ENCODE measurements at regions not wholly inside any gene's neighbourhood (a gene's known extent, or its start where the extent isn't known, plus 50 kb on each side); places are given as distances from the start of the nearest gene placed in this dataset.

GRCh38 chr17:70878879-70879278 lies 709.5 kb downstream of the KCNJ2 start:
- H4K20me1 ChIP-seq (ENCODE audit: low read depth, low read length), result no peaks in the 10 kb centered on the region
- H3K4me3 ChIP-seq (ENCODE audit: insufficient read depth, low read length, poor library complexity, severe bottlenecking), result no peak overlapping the region
- H3K79me2 ChIP-seq (ENCODE audit: insufficient read depth, low read length), result no peaks in the 10 kb centered on the region
- no peak overlapping the region for H3K9ac ChIP-seq (ENCODE audit: low read length)
- H2AFZ ChIP-seq (ENCODE audit: low read depth, low read length, severe bottlenecking), result no peak overlapping the region
- no peaks in the 10 kb centered on the region for H3F3A ChIP-seq (ENCODE audit: insufficient read depth)
- H3K9me2 ChIP-seq (replicated peaks; ENCODE audit: insufficient read depth, low read length), result no peaks in the 10 kb centered on the region
- no peaks in the 10 kb centered on the region for H3K9me3 ChIP-seq (ENCODE audit: insufficient read depth, low read length)
- no peak overlapping the region for H3K4me2 ChIP-seq (ENCODE audit: low read depth, low read length, poor library complexity, severe bottlenecking)
- TF ChIP-seq, protein P1, sequence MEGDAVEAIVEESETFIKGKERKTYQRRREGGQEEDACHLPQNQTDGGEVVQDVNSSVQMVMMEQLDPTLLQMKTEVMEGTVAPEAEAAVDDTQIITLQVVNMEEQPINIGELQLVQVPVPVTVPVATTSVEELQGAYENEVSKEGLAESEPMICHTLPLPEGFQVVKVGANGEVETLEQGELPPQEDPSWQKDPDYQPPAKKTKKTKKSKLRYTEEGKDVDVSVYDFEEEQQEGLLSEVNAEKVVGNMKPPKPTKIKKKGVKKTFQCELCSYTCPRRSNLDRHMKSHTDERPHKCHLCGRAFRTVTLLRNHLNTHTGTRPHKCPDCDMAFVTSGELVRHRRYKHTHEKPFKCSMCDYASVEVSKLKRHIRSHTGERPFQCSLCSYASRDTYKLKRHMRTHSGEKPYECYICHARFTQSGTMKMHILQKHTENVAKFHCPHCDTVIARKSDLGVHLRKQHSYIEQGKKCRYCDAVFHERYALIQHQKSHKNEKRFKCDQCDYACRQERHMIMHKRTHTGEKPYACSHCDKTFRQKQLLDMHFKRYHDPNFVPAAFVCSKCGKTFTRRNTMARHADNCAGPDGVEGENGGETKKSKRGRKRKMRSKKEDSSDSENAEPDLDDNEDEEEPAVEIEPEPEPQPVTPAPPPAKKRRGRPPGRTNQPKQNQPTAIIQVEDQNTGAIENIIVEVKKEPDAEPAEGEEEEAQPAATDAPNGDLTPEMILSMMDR (IDR thresholded peaks at IDR 0.05; ENCODE audit: insufficient read depth, low read length, poor library complexity, severe bottlenecking), result no peak
- TF ChIP-seq EZH2phosphoT487 (conservative IDR thresholded peaks at IDR 0.05; ENCODE audit: low read length), result no peak
- H3K27ac ChIP-seq (ENCODE audit: low read depth, low read length), result no peak overlapping the region
- H3K27me3 ChIP-seq (ENCODE audit: low read length), result no peaks in the 10 kb centered on the region
- H3K36me3 ChIP-seq (ENCODE audit: low read length), result no peaks in the 10 kb centered on the region

GRCh38 chr17:70879401-70879800 lies 710.1 kb downstream of the KCNJ2 start:
- no peak overlapping the region for H3K27ac ChIP-seq (ENCODE audit: low read depth, low read length)
- H3K79me2 ChIP-seq (ENCODE audit: insufficient read depth, low read length), result no peaks in the 10 kb centered on the region
- H3K9ac ChIP-seq (ENCODE audit: low read length), result no peak overlapping the region
- H3K4me2 ChIP-seq (ENCODE audit: low read depth, low read length, poor library complexity, severe bottlenecking), result no peak overlapping the region
- no peak overlapping the region for H3K4me3 ChIP-seq (ENCODE audit: insufficient read depth, low read length, poor library complexity, severe bottlenecking)
- TF ChIP-seq, protein P1 (IDR thresholded peaks at IDR 0.05; ENCODE audit: insufficient read depth, low read length, poor library complexity, severe bottlenecking), result no peak
- TF ChIP-seq EZH2phosphoT487 (conservative IDR thresholded peaks at IDR 0.05; ENCODE audit: low read length), result no peak
- H3K9me3 ChIP-seq (ENCODE audit: insufficient read depth, low read length), result no peaks in the 10 kb centered on the region
- H3K9me2 ChIP-seq (replicated peaks; ENCODE audit: insufficient read depth, low read length), result no peaks in the 10 kb centered on the region
- H3K27me3 ChIP-seq (ENCODE audit: low read length), result no peaks in the 10 kb centered on the region
- no peaks in the 10 kb centered on the region for H3K36me3 ChIP-seq (ENCODE audit: low read length)
- no peaks in the 10 kb centered on the region for H4K20me1 ChIP-seq (ENCODE audit: low read depth, low read length)
- H2AFZ ChIP-seq (ENCODE audit: low read depth, low read length, severe bottlenecking), result no peak overlapping the region
- no peaks in the 10 kb centered on the region for H3F3A ChIP-seq (ENCODE audit: insufficient read depth)

GRCh38 chr17:70881093-70881492 lies 711.8 kb downstream of the KCNJ2 start:
- H3K27ac ChIP-seq (ENCODE audit: low read depth, low read length), result no peak overlapping the region
- no peak for TF ChIP-seq EZH2phosphoT487 (conservative IDR thresholded peaks at IDR 0.05; ENCODE audit: low read length)
- TF ChIP-seq, protein P1 (IDR thresholded peaks at IDR 0.05; ENCODE audit: insufficient read depth, low read length, poor library complexity, severe bottlenecking), result no peak
- H3F3A ChIP-seq (ENCODE audit: insufficient read depth), result no peaks in the 10 kb centered on the region
- no peak overlapping the region for H3K4me2 ChIP-seq (ENCODE audit: low read depth, low read length, poor library complexity, severe bottlenecking)
- no peaks in the 10 kb centered on the region for H3K27me3 ChIP-seq (ENCODE audit: low read length)
- H3K9me2 ChIP-seq (replicated peaks; ENCODE audit: insufficient read depth, low read length), result no peaks in the 10 kb centered on the region
- H3K79me2 ChIP-seq (ENCODE audit: insufficient read depth, low read length), result no peaks in the 10 kb centered on the region
- H3K4me3 ChIP-seq (ENCODE audit: insufficient read depth, low read length, poor library complexity, severe bottlenecking), result no peak overlapping the region
- no peaks in the 10 kb centered on the region for H3K9me3 ChIP-seq (ENCODE audit: insufficient read depth, low read length)
- H3K36me3 ChIP-seq (ENCODE audit: low read length), result no peaks in the 10 kb centered on the region
- H4K20me1 ChIP-seq (ENCODE audit: low read depth, low read length), result no peaks in the 10 kb centered on the region
- H3K9ac ChIP-seq (ENCODE audit: low read length), result no peak overlapping the region
- H2AFZ ChIP-seq (ENCODE audit: low read depth, low read length, severe bottlenecking), result no peak overlapping the region
